PC-9 (cell line): ENCODE measurements at regions not wholly inside any gene's neighbourhood (a gene's known extent, or its start where the extent isn't known, plus 50 kb on each side); places are given as distances from the start of the nearest gene placed in this dataset.

ENCODE experiments used
- BruUV-seq: library from RNA; stranded (reverse); fragments of 400-500 nt; replicated peaks from 2 replicates; lab custom pipeline; 2021; lab: Mats Ljungman, UMichigan
- CTCF ChIA-PET: fragments of 300-600 bp; sonication (Branson Sonifier 250); formaldehyde crosslinking; loops from one replicate; lab custom pipeline; 2022; ENCODE audit warnings: antibody characterized with exemption; lab: Charles Lee
- POLR2A ChIA-PET: fragments of 300-600 bp; sonication (Branson Sonifier 250); formaldehyde crosslinking; loops from one replicate; lab custom pipeline; 2022; ENCODE audit warnings: antibody characterized with exemption; ENCODE audit not compliant: unreplicated experiment; lab: Charles Lee
- DNase-seq, 2 experiments: peaks; one replicate each; pipeline versions ENCODE4 v3.0.0 to v3.0.0-alpha.2; 2015 to 2022; ENCODE audit warnings: mixed read lengths in 1 of 2
- H2AFZ ChIP-seq: fragments of 200-600 bp; sonication (generic); 2 replicates; pipeline ENCODE4 v1.8.1; 2017; ENCODE audit warnings: antibody characterized with exemption
- H3F3A ChIP-seq: fragments of 200-600 bp; sonication (generic); 2 replicates; pipeline ENCODE4 v1.8.1; 2017; ENCODE audit warnings: antibody characterized with exemption, mild to moderate bottlenecking, low read depth; ENCODE audit not compliant: insufficient read depth
- H3K27ac ChIP-seq: fragments of 200-600 bp; sonication (generic); 2 replicates; pipeline ENCODE4 v1.6.1; 2016; ENCODE audit warnings: mixed run types
- H3K27me3 ChIP-seq: fragments of 200-600 bp; sonication (generic); 2 replicates; pipeline ENCODE4 v1.6.1; 2016; ENCODE audit warnings: low read depth, mixed run types; ENCODE audit not compliant: insufficient read depth
- H3K36me3 ChIP-seq: fragments of 200-600 bp; sonication (generic); 2 replicates; pipeline ENCODE4 v1.6.1; 2016; ENCODE audit warnings: low read depth, mixed run types
- H3K4me1 ChIP-seq: fragments of 200-600 bp; sonication (generic); replicated peaks from 2 replicates; pipeline ENCODE4 v1.6.1; 2016; ENCODE audit warnings: mixed run types; ENCODE audit not compliant: insufficient read depth
- H3K4me2 ChIP-seq: fragments of 200-600 bp; sonication (generic); 2 replicates; pipeline ENCODE4 v1.6.1; 2017; ENCODE audit warnings: mixed run types
- H3K4me3 ChIP-seq: fragments of 200-600 bp; sonication (generic); 2 replicates; pipeline ENCODE4 v1.6.1; 2016; ENCODE audit warnings: mixed run types
- H3K79me2 ChIP-seq: fragments of 200-600 bp; sonication (generic); 2 replicates; pipeline ENCODE4 v1.6.1; 2017; ENCODE audit warnings: low read depth, mixed run types
- H3K9me2 ChIP-seq: fragments of 200-600 bp; sonication (generic); 2 replicates; pipeline ENCODE4 v1.8.1; 2017; ENCODE audit warnings: mild to moderate bottlenecking; ENCODE audit not compliant: insufficient read depth
- H3K9me3 ChIP-seq: fragments of 200-600 bp; sonication (generic); 2 replicates; pipeline ENCODE4 v1.8.1; 2016; ENCODE audit warnings: low read depth; ENCODE audit not compliant: insufficient read depth
- H4K20me1 ChIP-seq: fragments of 200-600 bp; sonication (generic); 2 replicates; pipeline ENCODE4 v1.8.1; 2017; ENCODE audit not compliant: insufficient read depth
- EZH2 ChIP-seq: fragments of 200-600 bp; sonication (generic); IDR thresholded peaks from 2 replicates; pipeline ENCODE4 v1.8.0; 2017; ENCODE audit warnings: antibody characterized with exemption, low read depth
- intact Hi-C: fragments of 100-400 bp; cut with micrococcal nuclease; formaldehyde crosslinking; loops from one replicate; pipeline ENCODE4 v1.10.0; 2022; ENCODE audit not compliant: unreplicated experiment
- TF ChIP-seq, protein P1 (sequence below): fragments of 200-600 bp; sonication (generic); conservative IDR thresholded peaks from 2 replicates; pipeline ENCODE4 v1.6.1; 2017; ENCODE audit warnings: mixed run types, antibody characterized with exemption, mild to moderate bottlenecking, moderate library complexity

DNA sequence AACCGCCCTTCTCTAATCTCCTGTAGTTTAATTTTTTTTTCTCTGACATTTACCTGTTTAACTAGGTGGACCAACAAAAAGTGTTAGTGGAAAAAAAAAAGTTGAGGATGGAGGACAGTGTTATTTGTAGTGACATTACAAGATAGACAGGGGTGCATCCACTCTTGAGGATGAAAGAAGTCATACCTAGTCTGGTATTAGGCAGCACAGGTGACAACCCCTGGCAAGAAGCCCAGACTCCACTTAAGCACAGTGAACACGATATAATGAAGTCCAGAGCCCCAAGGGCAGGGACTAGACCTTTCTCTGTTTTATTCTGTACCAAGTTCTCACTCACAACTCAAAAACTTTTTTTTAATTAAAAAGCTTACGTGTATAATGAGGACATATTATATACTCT, 268.4 kb downstream of the GPR37 start:
- DNase-seq: no peak
- H3K27ac ChIP-seq: no peak overlapping the region
- no peaks in the 10 kb centered on the region for H3K4me1 ChIP-seq
- intact Hi-C loops: no loop called here
- no TSS peak for BruUV-seq
- CTCF ChIA-PET: no interaction called here
- H3K4me3 ChIP-seq: no peak overlapping the region
- no peaks in the 10 kb centered on the region for H3K9me3 ChIP-seq
- no peak overlapping the region for H3K4me2 ChIP-seq
- H2AFZ ChIP-seq: no peak overlapping the region
- POLR2A ChIA-PET: no interaction called here
- no peaks in the 10 kb centered on the region for H3K9me2 ChIP-seq
- TF ChIP-seq, protein P1, sequence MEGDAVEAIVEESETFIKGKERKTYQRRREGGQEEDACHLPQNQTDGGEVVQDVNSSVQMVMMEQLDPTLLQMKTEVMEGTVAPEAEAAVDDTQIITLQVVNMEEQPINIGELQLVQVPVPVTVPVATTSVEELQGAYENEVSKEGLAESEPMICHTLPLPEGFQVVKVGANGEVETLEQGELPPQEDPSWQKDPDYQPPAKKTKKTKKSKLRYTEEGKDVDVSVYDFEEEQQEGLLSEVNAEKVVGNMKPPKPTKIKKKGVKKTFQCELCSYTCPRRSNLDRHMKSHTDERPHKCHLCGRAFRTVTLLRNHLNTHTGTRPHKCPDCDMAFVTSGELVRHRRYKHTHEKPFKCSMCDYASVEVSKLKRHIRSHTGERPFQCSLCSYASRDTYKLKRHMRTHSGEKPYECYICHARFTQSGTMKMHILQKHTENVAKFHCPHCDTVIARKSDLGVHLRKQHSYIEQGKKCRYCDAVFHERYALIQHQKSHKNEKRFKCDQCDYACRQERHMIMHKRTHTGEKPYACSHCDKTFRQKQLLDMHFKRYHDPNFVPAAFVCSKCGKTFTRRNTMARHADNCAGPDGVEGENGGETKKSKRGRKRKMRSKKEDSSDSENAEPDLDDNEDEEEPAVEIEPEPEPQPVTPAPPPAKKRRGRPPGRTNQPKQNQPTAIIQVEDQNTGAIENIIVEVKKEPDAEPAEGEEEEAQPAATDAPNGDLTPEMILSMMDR: no peak
- TF ChIP-seq EZH2: no peak
- no peaks in the 10 kb centered on the region for H3K27me3 ChIP-seq
- H3K79me2 ChIP-seq: no peaks in the 10 kb centered on the region
- no peaks in the 10 kb centered on the region for H3F3A ChIP-seq
- H4K20me1 ChIP-seq: no peaks in the 10 kb centered on the region
- no peaks in the 10 kb centered on the region for H3K36me3 ChIP-seq

DNA sequence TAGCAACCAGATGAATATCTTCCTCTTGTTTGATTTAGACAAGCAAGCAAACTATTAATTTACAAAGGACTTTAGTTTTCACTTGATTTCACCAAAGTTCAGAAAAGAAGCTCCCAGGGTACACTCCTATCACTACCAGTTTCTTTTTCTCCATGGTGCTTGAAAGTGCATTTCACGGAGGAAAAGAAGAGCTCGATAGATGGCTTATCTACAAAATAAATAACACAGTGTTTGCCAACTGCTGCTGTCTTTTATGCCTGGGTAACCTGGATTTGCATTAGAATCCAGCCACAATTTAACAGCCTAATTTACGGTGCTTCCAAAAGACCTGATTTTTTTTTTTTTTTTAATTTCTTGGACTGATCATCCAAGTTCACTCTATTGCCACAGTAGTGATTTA, 275.7 kb downstream of the GPR37 start:
- H3K36me3 ChIP-seq: no peaks in the 10 kb centered on the region
- no peaks in the 10 kb centered on the region for H3F3A ChIP-seq
- no TSS peak for BruUV-seq
- H3K9me3 ChIP-seq: no peaks in the 10 kb centered on the region
- CTCF ChIA-PET: no interaction called here
- no peaks in the 10 kb centered on the region; the same call in 1 of the 2 replicates for H4K20me1 ChIP-seq
- H3K4me2 ChIP-seq: no peak overlapping the region
- H3K79me2 ChIP-seq: no peaks in the 10 kb centered on the region
- no peaks in the 10 kb centered on the region for H3K27me3 ChIP-seq
- intact Hi-C loops: no loop called here
- H3K27ac ChIP-seq: no peak overlapping the region
- POLR2A ChIA-PET: no interaction called here
- TF ChIP-seq, protein P1: no peak
- no peak for TF ChIP-seq EZH2
- H3K4me3 ChIP-seq: no peak overlapping the region
- no peaks in the 10 kb centered on the region for H3K4me1 ChIP-seq
- DNase-seq: no peak
- no peak overlapping the region for H2AFZ ChIP-seq
- H3K9me2 ChIP-seq: peaks cover 3% of the 10 kb centered on the region; the same call in 1 of the 2 replicates

DNA sequence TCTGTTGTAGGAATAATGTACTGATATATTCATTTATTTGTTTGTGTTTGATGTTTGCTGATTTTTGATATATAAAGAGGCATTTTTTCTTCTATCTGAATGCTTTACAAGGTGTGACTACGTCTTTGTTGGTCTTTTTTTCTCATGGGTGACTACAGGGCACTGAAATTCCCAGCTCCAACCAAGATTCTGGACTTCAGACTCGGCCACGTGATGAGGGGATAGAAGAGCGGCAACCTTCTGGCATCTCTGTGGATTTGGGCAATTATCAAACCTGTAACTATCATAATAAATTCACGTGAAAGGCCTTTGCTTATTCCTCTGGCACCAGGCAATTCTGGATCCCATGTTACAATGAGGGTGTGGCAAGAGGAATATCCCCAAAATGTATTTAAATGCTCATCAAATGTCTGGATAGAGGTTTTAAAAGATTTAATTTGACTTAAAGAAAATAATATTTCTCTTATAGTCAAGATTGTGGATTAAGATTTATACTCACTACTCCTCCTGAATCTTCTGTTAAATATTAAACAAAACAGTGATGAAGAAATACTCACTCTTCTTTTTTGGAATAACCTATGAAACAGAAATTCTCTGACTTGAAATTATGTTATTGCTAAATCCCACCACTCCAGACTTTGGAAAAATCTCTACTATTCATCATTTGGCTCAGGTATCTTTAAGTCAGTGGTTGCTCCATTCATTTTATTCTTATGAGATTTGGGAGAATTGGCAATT, 276.3 kb downstream of the GPR37 start:
- no peaks in the 10 kb centered on the region for H3K36me3 ChIP-seq
- no peaks in the 10 kb centered on the region for H3K4me1 ChIP-seq
- no peaks in the 10 kb centered on the region for H3K9me3 ChIP-seq
- TF ChIP-seq, protein P1: no peak
- no peak for TF ChIP-seq EZH2
- H3K27me3 ChIP-seq: no peaks in the 10 kb centered on the region
- peaks cover 3% of the 10 kb centered on the region; the same call in 1 of the 2 replicates for H3K9me2 ChIP-seq
- BruUV-seq: no TSS peak
- DNase-seq: no peak
- no peaks in the 10 kb centered on the region for H3K79me2 ChIP-seq
- ChIA-PET CTCF (no interaction called here), POLR2A (no interaction called here)
- no peak overlapping the region for H3K27ac ChIP-seq
- no peaks in the 10 kb centered on the region for H3F3A ChIP-seq
- intact Hi-C loops: no loop called here
- no peak overlapping the region for H2AFZ ChIP-seq
- no peaks in the 10 kb centered on the region; the same call in 1 of the 2 replicates for H4K20me1 ChIP-seq
- no peak overlapping the region for H3K4me3 ChIP-seq
- no peak overlapping the region for H3K4me2 ChIP-seq
